GM10248 (cell line): ENCODE measurements at regions not wholly inside any gene's neighbourhood (a gene's known extent, or its start where the extent isn't known, plus 50 kb on each side); places are given as distances from the start of the nearest gene placed in this dataset.

Experiments used
- CTCF ChIA-PET: fragments of 300-600 bp; sonication (Branson Sonifier 250); formaldehyde crosslinking; extraction: SDS; loops from one replicate; lab custom pipeline; 2021; ENCODE audit warnings: antibody characterized with exemption; lab: Yijun Ruan, JAX
- POLR2A ChIA-PET: fragments of 350-650 bp; sonication (Branson Sonifier 250); formaldehyde crosslinking; extraction: SDS; loops from one replicate; lab custom pipeline; 2020; ENCODE audit warnings: antibody characterized with exemption; lab: Yijun Ruan, JAX
- DNase-seq: peaks from one replicate; pipeline ENCODE4 v3.0.0; 2012; ENCODE audit errors: extremely low spot score
- CTCF ChIP-seq: IDR thresholded peaks from 2 replicates; pipeline ENCODE4 v1.5.1; 2012; ENCODE audit warnings: mild to moderate bottlenecking, low read depth; ENCODE audit errors: extremely low read depth, missing control alignments, control extremely low read depth

- DNase-seq, result no peak
- POLR2A ChIA-PET, result no interaction called here
- CTCF ChIA-PET, result interaction anchor here (1.2 to 8.1 kb wide), 6 partner anchors 9 to 447 kb away, joined by 4 to 36 read pairs (median 6); no protein-coding TSS in a partner anchor
- TF ChIP-seq CTCF, result no peak
These were observed 145.1 kb upstream of the RAI14 start for GRCh38 chr5:34511063-34511462.

- no peak for TF ChIP-seq CTCF
- POLR2A ChIA-PET, result no interaction called here
- CTCF ChIA-PET, result interaction anchor here (0.8 to 8.1 kb wide), 7 partner anchors 8 to 447 kb away, joined by 3 to 36 read pairs (median 5); no protein-coding TSS in a partner anchor
- no peak for DNase-seq
These were observed 144.6 kb upstream of the RAI14 start for GRCh38 chr5:34511481-34511880.

- no peak for TF ChIP-seq CTCF
- POLR2A ChIA-PET, result interaction anchor here (0.6 kb wide), 1 partner anchor 13 kb away, joined by 5 read pairs; no protein-coding TSS in a partner anchor
- CTCF ChIA-PET, result interaction anchor here (0.8 to 8.1 kb wide), 5 partner anchors 11 to 386 kb away, joined by 3 to 36 read pairs (median 6); no protein-coding TSS in a partner anchor
- DNase-seq, result no peak
These were observed 144.2 kb upstream of the RAI14 start for GRCh38 chr5:34511915-34512314.

- no peak for DNase-seq
- POLR2A ChIA-PET, result no interaction called here
- no peak for TF ChIP-seq CTCF
- CTCF ChIA-PET, result interaction anchor here (1.6 kb wide), 1 partner anchor 382 kb away, joined by 4 read pairs; no protein-coding TSS in a partner anchor
These were observed 140.0 kb upstream of the RAI14 start for GRCh38 chr5:34516166-34516565.

GRCh38 chr5:34516686-34517085 is 139.4 kb upstream of the RAI14 start:
- no peak for TF ChIP-seq CTCF
- no peak for DNase-seq
- ChIA-PET CTCF (interaction anchor here (0.8 to 1.6 kb wide), 2 partner anchors 30 to 382 kb away, joined by 3 to 4 read pairs; no protein-coding TSS in a partner anchor), POLR2A (no interaction called here)

- no peak for TF ChIP-seq CTCF
- ChIA-PET POLR2A (no interaction called here), CTCF (interaction anchor here (0.8 to 1.6 kb wide), 2 partner anchors 31 to 381 kb away, joined by 3 to 4 read pairs; no protein-coding TSS in a partner anchor)
- DNase-seq, result no peak
These were observed 138.9 kb upstream of the RAI14 start for GRCh38 chr5:34517249-34517648.
